Peyer's patch (tissue), 4 donors: ENCODE measurements at regions not wholly inside any gene's neighbourhood (a gene's known extent, or its start where the extent isn't known, plus 50 kb on each side); places are given as distances from the start of the nearest gene placed in this dataset.

Experiments used
- DNase-seq, 3 donors: peaks; one replicate each; pipeline ENCODE4 v3.0.0-alpha.2; 2017 to 2019
- H3K27ac ChIP-seq, 4 donors: fragments of 200-600 bp; sonication (generic); one replicate each; pipeline ENCODE4 v1.5.1; 2016 to 2019
- H3K27me3 ChIP-seq, 2 donors: fragments of 200-600 bp; sonication (generic); one replicate each; pipeline ENCODE4 v1.5.1; 2019
- H3K36me3 ChIP-seq, 3 donors: fragments of 200-600 bp; sonication (generic); one replicate each; pipeline ENCODE4 v1.5.1; 2016 to 2019
- H3K4me1 ChIP-seq, 4 donors: fragments of 200-600 bp; sonication (generic); one replicate each; pipeline ENCODE4 v1.5.1; 2016 to 2019
- H3K4me3 ChIP-seq, 4 donors: fragments of 200-600 bp; sonication (generic); 1 replicate in 3 of 4; 2 replicates in 1 of 4; pipeline ENCODE4 v1.5.1; 2016 to 2019; ENCODE audit warnings: mild to moderate bottlenecking in 1 of 4
- H3K9me3 ChIP-seq, 4 donors: fragments of 200-600 bp; sonication (generic); one replicate each; pipeline ENCODE4 v1.5.1; 2016 to 2019; ENCODE audit warnings: mild to moderate bottlenecking in 1 of 4
- POLR2A ChIP-seq, 2 donors: fragments of 450-650 bp; IDR thresholded peaks; one replicate each; pipeline ENCODE4 v1.5.1; 2017; ENCODE audit warnings: antibody characterized with exemption in 2 of 2, mild to moderate bottlenecking in 2 of 2, moderate library complexity in 2 of 2
- TF ChIP-seq, protein P1 (sequence below), 6 experiments: fragments of 450-650 bp in 4 of 6; fragments of 200-600 bp in 2 of 6; sonication (generic) in 1 of 6; IDR thresholded peaks; one replicate each; pipeline ENCODE4 v1.5.1; 2017 to 2019; ENCODE audit warnings: antibody characterized with exemption in 6 of 6, mild to moderate bottlenecking in 3 of 6, moderate library complexity in 1 of 6

DNA sequence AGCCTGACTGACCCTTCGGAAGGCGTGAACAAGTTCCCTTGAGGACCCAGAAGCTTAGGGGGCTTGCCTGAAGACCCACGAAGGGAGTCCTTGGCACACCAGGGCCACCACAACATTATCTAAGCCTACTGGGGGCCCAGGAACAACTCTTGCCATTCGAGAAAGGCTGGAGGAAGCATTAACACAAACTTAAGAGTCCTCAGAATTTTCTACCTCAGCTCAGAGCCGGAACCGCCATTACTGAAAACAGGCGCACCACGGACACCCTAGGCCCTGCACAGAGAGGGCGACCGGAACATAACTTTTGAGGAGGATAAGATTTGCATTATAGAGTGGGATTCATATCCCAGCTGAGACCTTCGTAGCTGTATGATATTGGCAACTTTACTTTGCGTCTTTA is 229.1 kb downstream of the ADAM29 start:
- no peak for DNase-seq
- H3K9me3 ChIP-seq = no peaks in the 10 kb centered on the region
- H3K36me3 ChIP-seq = no peaks in the 10 kb centered on the region
- no peaks in the 10 kb centered on the region for H3K27me3 ChIP-seq
- TF ChIP-seq POLR2A (IDR thresholded peaks at IDR 0.05) = no peak
- TF ChIP-seq, protein P1, sequence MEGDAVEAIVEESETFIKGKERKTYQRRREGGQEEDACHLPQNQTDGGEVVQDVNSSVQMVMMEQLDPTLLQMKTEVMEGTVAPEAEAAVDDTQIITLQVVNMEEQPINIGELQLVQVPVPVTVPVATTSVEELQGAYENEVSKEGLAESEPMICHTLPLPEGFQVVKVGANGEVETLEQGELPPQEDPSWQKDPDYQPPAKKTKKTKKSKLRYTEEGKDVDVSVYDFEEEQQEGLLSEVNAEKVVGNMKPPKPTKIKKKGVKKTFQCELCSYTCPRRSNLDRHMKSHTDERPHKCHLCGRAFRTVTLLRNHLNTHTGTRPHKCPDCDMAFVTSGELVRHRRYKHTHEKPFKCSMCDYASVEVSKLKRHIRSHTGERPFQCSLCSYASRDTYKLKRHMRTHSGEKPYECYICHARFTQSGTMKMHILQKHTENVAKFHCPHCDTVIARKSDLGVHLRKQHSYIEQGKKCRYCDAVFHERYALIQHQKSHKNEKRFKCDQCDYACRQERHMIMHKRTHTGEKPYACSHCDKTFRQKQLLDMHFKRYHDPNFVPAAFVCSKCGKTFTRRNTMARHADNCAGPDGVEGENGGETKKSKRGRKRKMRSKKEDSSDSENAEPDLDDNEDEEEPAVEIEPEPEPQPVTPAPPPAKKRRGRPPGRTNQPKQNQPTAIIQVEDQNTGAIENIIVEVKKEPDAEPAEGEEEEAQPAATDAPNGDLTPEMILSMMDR (IDR thresholded peaks at IDR 0.05) = no peak
- H3K27ac ChIP-seq = no peak overlapping the region
- H3K4me3 ChIP-seq = no peak overlapping the region
- H3K4me1 ChIP-seq = no peaks in the 10 kb centered on the region

DNA sequence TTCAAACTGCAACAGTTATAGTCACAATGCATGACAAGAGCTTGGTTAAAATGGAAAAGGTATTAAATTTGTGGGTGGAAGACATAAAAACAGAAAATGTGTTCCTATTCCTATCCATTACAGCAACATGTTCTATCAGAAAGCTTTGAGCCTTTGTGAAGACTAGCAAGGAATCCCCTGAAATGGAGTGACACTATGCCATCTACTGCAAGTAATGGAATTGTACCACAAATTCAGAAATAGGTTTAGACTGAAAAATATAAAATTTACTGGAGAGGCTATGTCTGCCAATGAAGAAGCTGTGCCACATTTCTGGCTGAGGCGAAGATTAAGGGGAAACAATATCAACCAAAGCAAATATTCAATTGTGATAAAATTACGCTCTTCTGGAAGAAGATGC is 247.9 kb downstream of the ADAM29 start:
- TF ChIP-seq, protein P1 (IDR thresholded peaks at IDR 0.05) = no peak
- TF ChIP-seq POLR2A (IDR thresholded peaks at IDR 0.05) = no peak
- no peaks in the 10 kb centered on the region for H3K36me3 ChIP-seq
- H3K4me3 ChIP-seq = no peak overlapping the region

DNA sequence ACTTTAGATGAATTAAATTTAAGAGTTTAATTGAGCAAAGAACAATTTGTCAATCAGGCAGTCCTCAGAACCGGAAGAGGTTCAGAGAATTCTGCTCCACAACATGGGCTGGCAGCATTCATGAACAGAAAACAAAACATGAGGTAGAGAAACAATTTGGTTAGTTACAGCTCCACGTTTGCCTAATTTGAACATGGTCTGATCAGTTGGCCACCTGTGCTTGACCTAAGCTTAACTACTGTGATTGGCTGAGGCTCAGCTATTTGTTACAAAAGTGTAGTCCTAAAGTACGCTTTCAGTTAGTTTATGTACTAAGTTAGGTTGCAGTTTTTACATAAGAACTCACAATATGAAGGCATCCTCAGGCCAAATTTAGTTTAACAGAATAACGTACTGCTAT is 258.6 kb downstream of the ADAM29 start:
- no peaks in the 10 kb centered on the region for H3K36me3 ChIP-seq
- no peak overlapping the region for H3K4me3 ChIP-seq
- TF ChIP-seq POLR2A (IDR thresholded peaks at IDR 0.05) = no peak
- TF ChIP-seq, protein P1 (IDR thresholded peaks at IDR 0.05) = no peak
- H3K9me3 ChIP-seq = peaks cover 0 to 2% (median 0%) of the 10 kb centered on the region in 4 donors
- H3K27me3 ChIP-seq = no peaks in the 10 kb centered on the region
- DNase-seq = no peak
- H3K27ac ChIP-seq = no peak overlapping the region
- no peaks in the 10 kb centered on the region for H3K4me1 ChIP-seq

More for the DNA sequence above, 247.9 kb downstream of the ADAM29 start:
- Histone ChIP-seq H3K27me3 (no peaks in the 10 kb centered on the region), H3K9me3 (no peaks in the 10 kb centered on the region), H3K27ac (no peak overlapping the region), H3K4me1 (no peaks in the 10 kb centered on the region)
- DNase-seq = no peak

DNA sequence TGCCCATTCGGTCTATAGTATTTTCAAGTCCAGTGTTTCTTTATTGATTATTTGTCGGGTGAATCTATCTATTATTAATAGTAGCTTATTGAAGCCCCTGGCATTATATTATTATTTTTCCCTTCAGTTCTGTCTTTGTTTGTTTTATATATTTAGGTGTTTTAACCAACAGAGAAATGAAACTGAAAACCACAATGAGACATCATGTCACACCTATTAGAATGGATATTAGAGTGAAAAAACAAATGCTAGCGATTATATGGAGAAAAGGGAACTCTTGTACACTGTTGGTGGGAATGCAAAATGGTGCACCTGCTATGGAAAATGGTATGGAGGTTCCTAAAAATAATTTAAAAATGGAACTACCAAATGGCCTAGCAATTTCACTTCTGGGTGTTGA is 272.5 kb downstream of the ADAM29 start:
- H3K4me3 ChIP-seq = no peak overlapping the region

DNA sequence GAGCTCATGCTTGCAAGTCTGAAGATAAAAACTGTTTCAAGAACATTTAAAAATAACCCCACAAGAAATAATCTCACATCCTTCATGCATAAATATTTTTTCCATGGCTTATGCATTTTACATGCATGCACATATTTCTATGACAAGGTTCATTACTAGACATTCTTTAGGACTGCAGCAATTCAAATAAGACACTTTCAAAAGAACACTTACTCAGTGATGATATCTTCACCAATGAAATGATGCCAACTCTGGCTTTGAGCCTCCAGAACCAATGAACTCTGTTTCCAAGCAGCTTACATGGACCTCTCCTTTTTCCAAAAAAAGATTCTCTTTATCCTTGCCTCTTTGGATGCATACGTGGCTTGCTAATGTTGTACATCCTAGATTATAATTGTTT is 279.9 kb downstream of the ADAM29 start:
- TF ChIP-seq POLR2A (IDR thresholded peaks at IDR 0.05) = no peak
- TF ChIP-seq, protein P1 (IDR thresholded peaks at IDR 0.05) = no peak

More for the DNA sequence above, 272.5 kb downstream of the ADAM29 start:
- H3K9me3 ChIP-seq = no peaks in the 10 kb centered on the region
- no peaks in the 10 kb centered on the region for H3K36me3 ChIP-seq
- no peaks in the 10 kb centered on the region for H3K4me1 ChIP-seq
- no peak for DNase-seq
- no peaks in the 10 kb centered on the region for H3K27me3 ChIP-seq
- H3K27ac ChIP-seq = no peak overlapping the region
- TF ChIP-seq POLR2A (IDR thresholded peaks at IDR 0.05) = no peak
- TF ChIP-seq, protein P1 (IDR thresholded peaks at IDR 0.05) = no peak

DNA sequence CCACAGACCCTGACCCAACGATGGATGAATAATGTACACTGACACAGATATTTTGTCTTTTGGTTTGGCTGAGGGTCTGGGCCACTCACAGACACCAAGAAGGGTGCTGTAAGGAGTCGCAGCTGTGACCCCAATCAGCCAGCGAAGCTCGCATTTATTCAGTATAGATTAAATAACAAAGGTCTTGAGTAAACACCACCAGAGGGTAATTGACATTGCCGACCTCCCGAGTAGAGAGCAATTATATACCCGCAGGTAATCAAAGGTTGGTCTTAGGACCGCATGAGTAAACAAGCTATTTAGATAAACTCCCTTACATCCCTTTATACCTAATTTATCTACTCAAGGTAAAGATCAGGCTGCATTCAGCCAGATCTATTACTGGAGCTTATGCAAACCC is 297.1 kb downstream of the ADAM29 start:
- no peak for DNase-seq
- no peak overlapping the region for H3K4me3 ChIP-seq
- H3K9me3 ChIP-seq = peaks cover 0 to 15% (median 0%) of the 10 kb centered on the region in 4 donors
- no peaks in the 10 kb centered on the region for H3K4me1 ChIP-seq
- no peak overlapping the region for H3K27ac ChIP-seq
- TF ChIP-seq, protein P1 (IDR thresholded peaks at IDR 0.05) = no peak
- TF ChIP-seq POLR2A (IDR thresholded peaks at IDR 0.05) = no peak
- no peaks in the 10 kb centered on the region for H3K36me3 ChIP-seq
- H3K27me3 ChIP-seq = no peaks in the 10 kb centered on the region

More for the DNA sequence above, 279.9 kb downstream of the ADAM29 start:
- no peak overlapping the region for H3K27ac ChIP-seq
- no peaks in the 10 kb centered on the region for H3K27me3 ChIP-seq
- H3K9me3 ChIP-seq = no peaks in the 10 kb centered on the region
- no peak for DNase-seq
- H3K36me3 ChIP-seq = no peaks in the 10 kb centered on the region
- no peaks in the 10 kb centered on the region for H3K4me1 ChIP-seq
- H3K4me3 ChIP-seq = no peak overlapping the region
